ENCODE measurements at regions not wholly inside any gene's neighbourhood (a gene's known extent, or its start where the extent isn't known, plus 50 kb on each side); places are given as distances from the start of the nearest gene placed in this dataset.
"Not testable (repeated sequence)": the region's sequence is repeated elsewhere in the genome, so short reads cannot be mapped to it uniquely, and the experiment has no call there.

DNA sequence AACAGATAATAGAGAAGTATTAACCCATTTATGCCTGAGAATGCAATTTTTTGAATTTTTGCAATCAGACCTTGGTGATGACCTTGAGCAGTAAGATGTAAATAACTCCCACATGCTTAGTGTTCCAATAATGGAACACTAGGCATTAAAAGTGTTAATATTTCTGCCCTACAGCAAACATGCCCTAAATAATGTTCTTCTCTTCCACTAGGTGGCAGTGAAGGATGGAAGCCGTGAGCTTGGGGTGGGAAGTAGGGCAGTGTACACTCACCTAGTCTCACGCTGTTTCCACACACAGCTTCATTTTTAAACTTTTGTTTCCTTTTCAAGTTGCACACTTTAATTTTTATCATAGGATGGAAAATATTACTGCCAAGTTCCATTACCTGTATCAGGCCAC, 613.1 kb upstream of the HS3ST1 start:
- no peak overlapping the region for H3K27ac ChIP-seq
- H3K4me3 ChIP-seq, result no peak overlapping the region
- no peak for TF ChIP-seq FOXP2 (optimal IDR thresholded peaks at IDR 0.05; ENCODE audit: control extremely low read depth, extremely low read length, insufficient read depth)
- no peak for TF ChIP-seq EZH2 (IDR thresholded peaks at IDR 0.05)
- TF ChIP-seq POLR2AphosphoS5 (IDR thresholded peaks at IDR 0.05; ENCODE audit: borderline replicate concordance, low read depth, low read length), result no peak
- H3K9ac ChIP-seq (ENCODE audit: insufficient read length), result no peak overlapping the region
- H3K9me3 ChIP-seq (ENCODE audit: low read depth, low read length), result no peaks in the 10 kb centered on the region
- no peak for DNase-seq (ENCODE audit: low read depth, low spot score)
- no peaks in the 10 kb centered on the region for H3K36me3 ChIP-seq (ENCODE audit: insufficient read depth, low read length)

DNA sequence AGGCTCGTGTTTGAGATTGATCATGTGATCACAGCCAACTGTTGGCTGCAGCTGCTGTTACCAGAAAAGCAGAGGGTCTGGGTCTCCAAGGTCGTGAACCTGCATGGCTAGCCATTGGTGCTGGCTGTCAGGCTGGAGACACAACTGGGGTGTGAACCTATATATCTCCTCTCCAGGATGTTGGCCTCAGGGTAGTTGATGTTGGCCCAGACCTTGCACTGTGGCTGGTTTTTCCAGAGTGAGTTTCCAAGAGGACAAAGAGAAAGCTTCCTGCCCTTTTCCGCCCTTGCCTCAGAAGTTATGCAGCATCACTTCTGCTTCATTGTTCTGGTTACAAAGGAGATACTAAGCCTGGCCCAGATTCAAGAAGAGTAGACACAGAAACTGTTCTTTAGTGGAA, 607.8 kb upstream of the HS3ST1 start:
- TF ChIP-seq POLR2AphosphoS5 (IDR thresholded peaks at IDR 0.05; ENCODE audit: borderline replicate concordance, low read depth, low read length) (no peak), EZH2 (IDR thresholded peaks at IDR 0.05) (no peak), FOXP2 (optimal IDR thresholded peaks at IDR 0.05; ENCODE audit: control extremely low read depth, extremely low read length, insufficient read depth) (no peak)
- Histone ChIP-seq H3K27ac (no peak overlapping the region), H3K9me3 (ENCODE audit: low read depth, low read length) (no peaks in the 10 kb centered on the region), H3K9ac (ENCODE audit: insufficient read length) (no peak overlapping the region), H3K4me3 (no peak overlapping the region), H3K36me3 (ENCODE audit: insufficient read depth, low read length) (no peaks in the 10 kb centered on the region)
- no peak for DNase-seq (ENCODE audit: low read depth, low spot score)

DNA sequence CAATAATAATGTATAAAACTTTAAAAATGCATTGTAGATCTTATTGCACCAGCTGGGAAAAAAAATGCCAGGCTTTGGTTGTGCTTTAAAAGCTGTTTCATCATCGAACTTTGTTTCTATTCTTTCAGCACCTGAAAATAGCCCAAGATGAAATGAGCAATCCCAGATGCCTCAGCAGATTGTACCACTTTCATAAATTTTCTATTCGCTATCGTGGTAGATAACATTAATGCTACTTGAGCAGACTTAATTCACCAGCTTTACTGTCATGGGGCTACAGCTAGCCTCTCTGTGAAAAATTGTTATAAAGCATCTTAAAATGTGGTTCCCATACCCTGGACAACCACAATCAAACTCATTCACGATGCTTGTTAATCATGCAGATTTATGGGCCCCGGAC, 599.6 kb upstream of the HS3ST1 start:
- Histone ChIP-seq H3K9me3 (ENCODE audit: low read depth, low read length) (no peaks in the 10 kb centered on the region), H3K9ac (ENCODE audit: insufficient read length) (no peak overlapping the region), H3K36me3 (ENCODE audit: insufficient read depth, low read length) (no peaks in the 10 kb centered on the region), H3K27ac (no peak overlapping the region), H3K4me3 (no peak overlapping the region)
- TF ChIP-seq POLR2AphosphoS5 (IDR thresholded peaks at IDR 0.05; ENCODE audit: borderline replicate concordance, low read depth, low read length), result no peak
- TF ChIP-seq EZH2 (IDR thresholded peaks at IDR 0.05), result no peak
- TF ChIP-seq FOXP2 (optimal IDR thresholded peaks at IDR 0.05; ENCODE audit: control extremely low read depth, extremely low read length, insufficient read depth), result no peak
- DNase-seq (ENCODE audit: low read depth, low spot score), result no peak

DNA sequence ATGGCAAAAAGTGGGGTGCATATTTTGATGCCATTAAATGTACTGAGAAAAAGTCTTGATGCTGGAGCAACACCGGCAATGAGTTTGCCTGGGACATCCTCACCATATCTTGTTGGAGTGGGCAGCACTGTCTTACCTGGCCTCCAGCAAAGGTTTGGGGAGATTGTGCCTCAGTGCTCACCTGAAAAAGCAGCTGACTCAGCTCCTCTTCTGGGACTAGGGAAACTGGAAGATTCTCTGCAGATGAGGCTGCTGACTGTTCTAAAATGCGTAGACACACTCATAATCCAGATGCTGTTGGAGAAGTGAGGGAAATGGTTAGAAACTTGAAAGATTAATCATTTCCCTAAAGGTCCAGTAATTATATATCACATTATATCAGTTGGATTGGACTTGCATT, 593.7 kb upstream of the HS3ST1 start:
- H3K9me3 ChIP-seq (ENCODE audit: low read depth, low read length), result no peaks in the 10 kb centered on the region
- no peak overlapping the region for H3K27ac ChIP-seq
- TF ChIP-seq FOXP2 (optimal IDR thresholded peaks at IDR 0.05; ENCODE audit: control extremely low read depth, extremely low read length, insufficient read depth) (no peak), POLR2AphosphoS5 (IDR thresholded peaks at IDR 0.05; ENCODE audit: borderline replicate concordance, low read depth, low read length) (no peak), EZH2 (IDR thresholded peaks at IDR 0.05) (no peak)
- DNase-seq (ENCODE audit: low read depth, low spot score), result no peak
- H3K36me3 ChIP-seq (ENCODE audit: insufficient read depth, low read length), result no peaks in the 10 kb centered on the region
- H3K9ac ChIP-seq (ENCODE audit: insufficient read length), result no peak overlapping the region
- no peak overlapping the region for H3K4me3 ChIP-seq

DNA sequence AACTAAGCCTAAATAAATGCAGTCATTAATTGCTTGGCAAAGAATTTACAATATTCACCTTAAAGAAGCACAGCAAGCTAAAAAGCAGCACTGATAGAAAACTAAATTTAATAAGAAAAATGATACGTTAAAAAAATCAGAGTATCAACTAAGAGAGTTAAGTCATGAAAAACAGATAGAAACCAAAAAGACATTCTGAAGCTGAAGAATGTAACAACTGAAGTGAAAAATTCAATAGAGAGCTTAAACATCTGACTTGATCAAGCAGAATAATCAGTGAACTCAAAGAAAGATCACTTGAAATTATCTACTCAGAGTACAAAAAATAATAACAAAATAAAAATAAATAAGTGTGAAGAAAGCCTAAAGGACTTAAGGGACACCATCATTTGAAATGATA, 588.0 kb upstream of the HS3ST1 start:
- Histone ChIP-seq H3K4me3 (no peak overlapping the region), H3K27ac (no peak overlapping the region), H3K9me3 (ENCODE audit: low read depth, low read length) (no peaks in the 10 kb centered on the region), H3K9ac (ENCODE audit: insufficient read length) (no peak overlapping the region), H3K36me3 (ENCODE audit: insufficient read depth, low read length) (no peaks in the 10 kb centered on the region)
- TF ChIP-seq FOXP2 (optimal IDR thresholded peaks at IDR 0.05; ENCODE audit: control extremely low read depth, extremely low read length, insufficient read depth), result no peak
- TF ChIP-seq EZH2 (IDR thresholded peaks at IDR 0.05), result no peak
- TF ChIP-seq POLR2AphosphoS5 (IDR thresholded peaks at IDR 0.05; ENCODE audit: borderline replicate concordance, low read depth, low read length), result no peak
- DNase-seq (ENCODE audit: low read depth, low spot score), result no peak

DNA sequence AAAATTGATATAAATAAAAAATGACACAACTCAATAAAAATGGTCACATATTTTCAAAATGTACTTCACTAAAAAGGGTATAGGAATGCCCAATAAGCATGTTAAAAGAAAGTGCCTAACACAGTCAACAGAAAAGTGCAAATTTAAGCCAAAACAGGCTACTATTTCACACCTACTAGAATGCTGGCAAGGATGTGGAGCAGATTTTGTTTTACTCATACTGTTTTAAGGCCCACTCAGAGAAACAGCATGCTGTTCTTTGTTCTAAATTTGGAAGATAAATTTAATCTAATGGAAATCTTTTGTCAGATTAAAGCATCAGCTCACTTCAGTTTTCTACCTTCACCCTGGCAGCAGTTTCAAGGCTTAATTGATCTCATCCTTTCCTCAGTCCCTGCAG, 576.8 kb upstream of the HS3ST1 start:
- Histone ChIP-seq H3K9ac (ENCODE audit: insufficient read length) (no peak overlapping the region), H3K4me3 (no peak overlapping the region), H3K27ac (no peak overlapping the region), H3K36me3 (ENCODE audit: insufficient read depth, low read length) (no peaks in the 10 kb centered on the region), H3K9me3 (ENCODE audit: low read depth, low read length) (no peaks in the 10 kb centered on the region)
- no peak for DNase-seq (ENCODE audit: low read depth, low spot score)
- no peak for TF ChIP-seq FOXP2 (optimal IDR thresholded peaks at IDR 0.05; ENCODE audit: control extremely low read depth, extremely low read length, insufficient read depth)
- no peak for TF ChIP-seq EZH2 (IDR thresholded peaks at IDR 0.05)
- TF ChIP-seq POLR2AphosphoS5 (IDR thresholded peaks at IDR 0.05; ENCODE audit: borderline replicate concordance, low read depth, low read length), result no peak

DNA sequence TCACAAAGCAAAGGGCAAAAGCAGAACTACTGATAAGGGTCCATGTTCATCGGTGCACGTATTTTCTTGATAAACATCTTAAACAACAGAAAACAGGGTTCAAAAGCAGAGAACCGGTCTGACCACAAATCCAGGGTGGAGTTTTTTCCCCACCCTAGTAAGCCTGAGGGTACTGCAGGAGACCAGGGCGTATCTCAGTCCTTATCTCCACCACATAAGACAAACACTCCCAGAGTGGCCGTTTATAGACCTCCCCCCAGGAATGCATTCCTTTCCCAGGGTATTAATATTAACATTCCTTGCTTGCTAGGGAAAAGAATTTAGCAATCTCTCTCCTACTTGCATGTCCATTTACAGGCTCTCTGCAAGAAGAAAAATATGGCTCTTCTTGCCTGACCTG, 567.9 kb upstream of the HS3ST1 start:
- H3K36me3 ChIP-seq (ENCODE audit: insufficient read depth, low read length); H3K9me3 ChIP-seq (ENCODE audit: low read depth, low read length); DNase-seq (ENCODE audit: low read depth, low spot score); H3K9ac ChIP-seq (ENCODE audit: insufficient read length); H3K4me3 ChIP-seq; H3K27ac ChIP-seq: not testable (repeated sequence)

DNA sequence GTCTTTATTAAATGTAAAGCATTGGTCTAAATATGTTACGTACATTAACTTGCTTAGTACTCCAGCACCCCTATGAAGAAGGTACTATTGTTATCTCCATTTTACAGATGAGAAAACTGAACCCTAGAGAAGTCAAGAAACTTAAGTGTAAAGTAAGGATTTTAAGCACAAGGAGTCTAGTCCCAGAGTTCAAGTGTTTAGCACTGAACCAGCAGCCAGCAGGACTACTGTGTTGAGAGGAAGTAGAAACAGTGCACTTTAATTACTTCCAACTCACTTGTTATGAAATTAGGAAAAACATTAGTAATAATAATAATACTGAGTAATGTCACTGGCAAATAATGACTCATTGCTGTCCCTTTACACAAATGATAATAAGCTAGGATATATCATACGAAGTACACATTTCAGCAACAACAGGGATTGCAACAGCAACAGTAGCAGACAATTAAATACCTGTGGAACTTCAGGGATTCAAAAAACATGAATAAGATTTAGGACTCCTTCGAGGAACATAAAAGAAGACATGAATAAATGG, 548.1 kb upstream of the HS3ST1 start:
- no peak overlapping the region for H3K4me3 ChIP-seq
- no peak for DNase-seq (ENCODE audit: low read depth, low spot score)
- no peak overlapping the region for H3K9ac ChIP-seq (ENCODE audit: insufficient read length)
- no peaks in the 10 kb centered on the region for H3K9me3 ChIP-seq (ENCODE audit: low read depth, low read length)
- no peak for TF ChIP-seq EZH2 (IDR thresholded peaks at IDR 0.05)
- TF ChIP-seq FOXP2 (optimal IDR thresholded peaks at IDR 0.05; ENCODE audit: control extremely low read depth, extremely low read length, insufficient read depth), result no peak
- no peak for TF ChIP-seq POLR2AphosphoS5 (IDR thresholded peaks at IDR 0.05; ENCODE audit: borderline replicate concordance, low read depth, low read length)
- H3K36me3 ChIP-seq (ENCODE audit: insufficient read depth, low read length), result no peaks in the 10 kb centered on the region
- no peak overlapping the region for H3K27ac ChIP-seq

DNA sequence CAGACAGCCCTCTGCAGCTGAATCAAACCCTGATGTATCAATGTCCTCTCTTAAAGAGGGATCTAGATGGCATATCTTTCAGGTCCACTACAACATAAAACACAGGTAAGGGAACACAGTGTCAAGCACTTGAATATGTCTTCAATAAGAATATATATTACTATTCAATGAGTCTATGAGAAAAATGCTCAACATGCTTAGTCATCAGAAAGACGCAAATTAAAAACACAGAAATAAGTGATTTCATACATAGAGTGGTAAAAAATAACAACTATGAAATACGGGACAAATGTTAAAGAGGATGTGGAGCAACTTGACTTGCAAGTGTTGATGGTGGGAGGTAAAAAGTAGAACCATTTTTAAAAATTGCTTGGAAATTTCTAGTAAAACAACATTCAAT, 544.6 kb upstream of the HS3ST1 start:
- no peak for DNase-seq (ENCODE audit: low read depth, low spot score)
- H3K9ac ChIP-seq (ENCODE audit: insufficient read length), result no peak overlapping the region
- TF ChIP-seq FOXP2 (optimal IDR thresholded peaks at IDR 0.05; ENCODE audit: control extremely low read depth, extremely low read length, insufficient read depth) (no peak), POLR2AphosphoS5 (IDR thresholded peaks at IDR 0.05; ENCODE audit: borderline replicate concordance, low read depth, low read length) (no peak), EZH2 (IDR thresholded peaks at IDR 0.05) (no peak)
- no peaks in the 10 kb centered on the region for H3K9me3 ChIP-seq (ENCODE audit: low read depth, low read length)
- H3K4me3 ChIP-seq, result no peak overlapping the region
- H3K27ac ChIP-seq, result no peak overlapping the region
- H3K36me3 ChIP-seq (ENCODE audit: insufficient read depth, low read length), result no peaks in the 10 kb centered on the region
